ENCODE measurements at regions not wholly inside any gene's neighbourhood (a gene's known extent, or its start where the extent isn't known, plus 50 kb on each side); places are given as distances from the start of the nearest gene placed in this dataset.
"Not testable (repeated sequence)": the region's sequence is repeated elsewhere in the genome, so short reads cannot be mapped to it uniquely, and the experiment has no call there.

- DNase-seq (ENCODE audit: low read depth in 2 of 2), result no peak
Measured at GRCh38 chr13:44887515-44887914, 101.8 kb downstream of the NUFIP1 start.

- peak; percentile 19 to 94 for DNase-seq (ENCODE audit: low read depth in 2 of 2)
Measured at GRCh38 chr13:44884076-44884729, 105.1 kb downstream of the NUFIP1 start.

- peak; percentile 68 to 72 for DNase-seq (ENCODE audit: low read depth in 2 of 2)
Measured at GRCh38 chr13:44879452-44880058, 109.7 kb downstream of the NUFIP1 start.

- no peak for DNase-seq (ENCODE audit: low read depth in 2 of 2)
Measured at GRCh38 chr13:44876782-44877324, 112.4 kb downstream of the NUFIP1 start.

GRCh38 chr13:44874886-44875630 lies 114.2 kb downstream of the NUFIP1 start:
- no peak for DNase-seq (ENCODE audit: low read depth in 2 of 2)

- no peak for DNase-seq (ENCODE audit: low read depth in 2 of 2)
Measured at GRCh38 chr13:44874176-44874575, 115.1 kb downstream of the NUFIP1 start.

GRCh38 chr13:44873461-44873860 lies 115.8 kb downstream of the NUFIP1 start:
- DNase-seq (ENCODE audit: low read depth in 2 of 2), result peak in 1 of 2 donors; percentile 32

- DNase-seq (ENCODE audit: low read depth in 2 of 2), result no peak
Measured at GRCh38 chr13:44872751-44873150, 116.5 kb downstream of the NUFIP1 start.

GRCh38 chr13:44870456-44870929 lies 118.8 kb downstream of the NUFIP1 start:
- no peak for DNase-seq (ENCODE audit: low read depth in 2 of 2)

GRCh38 chr13:44869167-44869566 lies 120.1 kb downstream of the NUFIP1 start:
- DNase-seq (ENCODE audit: low read depth in 2 of 2), result no peak

- no peak for DNase-seq (ENCODE audit: low read depth in 2 of 2)
Measured at GRCh38 chr13:44868397-44868796, 120.9 kb downstream of the NUFIP1 start.

GRCh38 chr13:44867825-44868224 lies 121.4 kb downstream of the NUFIP1 start:
- DNase-seq (ENCODE audit: low read depth in 2 of 2), result peak in 1 of 2 donors; percentile 44

GRCh38 chr13:44866411-44866911 lies 122.8 kb downstream of the NUFIP1 start:
- no peak for DNase-seq (ENCODE audit: low read depth in 2 of 2)

- no peak for DNase-seq (ENCODE audit: low read depth in 2 of 2)
Measured at GRCh38 chr13:44865722-44866410, 123.4 kb downstream of the NUFIP1 start.

GRCh38 chr13:44863641-44864040 lies 125.6 kb downstream of the NUFIP1 start:
- DNase-seq (ENCODE audit: low read depth in 2 of 2), result not testable (repeated sequence)

GRCh38 chr13:44860454-44860853 lies 128.8 kb downstream of the NUFIP1 start:
- DNase-seq (ENCODE audit: low read depth in 2 of 2), result no peak

GRCh38 chr13:44857736-44858135 lies 131.5 kb downstream of the NUFIP1 start:
- no peak for DNase-seq (ENCODE audit: low read depth in 2 of 2)

- DNase-seq (ENCODE audit: low read depth in 2 of 2), result no peak
Measured at GRCh38 chr13:44857061-44857460, 132.2 kb downstream of the NUFIP1 start.

- no peak for DNase-seq (ENCODE audit: low read depth in 2 of 2)
Measured at GRCh38 chr13:44855860-44856259, 133.4 kb downstream of the NUFIP1 start.

- no peak for DNase-seq (ENCODE audit: low read depth in 2 of 2)
Measured at GRCh38 chr13:44854313-44855060, 134.8 kb downstream of the NUFIP1 start.

- DNase-seq (ENCODE audit: low read depth in 2 of 2), result no peak
Measured at GRCh38 chr13:44853641-44854040, 135.6 kb downstream of the NUFIP1 start.

All from lung microvascular endothelial cell (primary cell).